Right hindlimb (tissue), 1 donor: ENCODE measurements at regions not wholly inside any gene's neighbourhood (a gene's known extent, or its start where the extent isn't known, plus 50 kb on each side); places are given as distances from the start of the nearest gene placed in this dataset.

Source experiments
- DNase-seq: peaks from one replicate; pipeline ENCODE4 v3.0.0-alpha.2; 2018

- no peak for DNase-seq
These were observed 611.0 kb downstream of the KCTD8 start for GRCh38 chr4:43837604-43838003.

GRCh38 chr4:43842594-43842993 lies 606.0 kb downstream of the KCTD8 start:
- DNase-seq: no peak

GRCh38 chr4:43843501-43843900 lies 605.1 kb downstream of the KCTD8 start:
- DNase-seq: no peak

- DNase-seq: no peak
These were observed 602.5 kb downstream of the KCTD8 start for GRCh38 chr4:43846111-43846587.

- no peak for DNase-seq
These were observed 594.9 kb downstream of the KCTD8 start for GRCh38 chr4:43853565-43854264.

- no peak for DNase-seq
These were observed 593.3 kb downstream of the KCTD8 start for GRCh38 chr4:43855283-43855682.

- DNase-seq: no peak
These were observed 583.9 kb downstream of the KCTD8 start for GRCh38 chr4:43864616-43865146.

GRCh38 chr4:43867908-43868307 lies 580.7 kb downstream of the KCTD8 start:
- DNase-seq: no peak

- DNase-seq: no peak
These were observed 573.0 kb downstream of the KCTD8 start for GRCh38 chr4:43875655-43876054.

- DNase-seq: no peak
These were observed 566.1 kb downstream of the KCTD8 start for GRCh38 chr4:43882470-43882869.

- DNase-seq: no peak
These were observed 562.4 kb downstream of the KCTD8 start for GRCh38 chr4:43886196-43886595.

- no peak for DNase-seq
These were observed 549.8 kb downstream of the KCTD8 start for GRCh38 chr4:43898836-43899235.

- no peak for DNase-seq
These were observed 545.2 kb downstream of the KCTD8 start for GRCh38 chr4:43903456-43903855.

GRCh38 chr4:43918377-43918776 lies 530.2 kb downstream of the KCTD8 start:
- no peak for DNase-seq

GRCh38 chr4:43932448-43932847 lies 516.2 kb downstream of the KCTD8 start:
- no peak for DNase-seq

GRCh38 chr4:43943998-43944397 lies 504.6 kb downstream of the KCTD8 start:
- no peak for DNase-seq

- no peak for DNase-seq
These were observed 488.6 kb downstream of the KCTD8 start for GRCh38 chr4:43959976-43960375.

- no peak for DNase-seq
These were observed 480.6 kb downstream of the KCTD8 start for GRCh38 chr4:43968011-43968410.

- DNase-seq: no peak
These were observed 465.0 kb downstream of the KCTD8 start for GRCh38 chr4:43983610-43984009.

- DNase-seq: no peak
These were observed 461.2 kb downstream of the KCTD8 start for GRCh38 chr4:43987331-43987944.

GRCh38 chr4:43990551-43990950 lies 458.1 kb downstream of the KCTD8 start:
- no peak for DNase-seq

- no peak for DNase-seq
These were observed 457.6 kb downstream of the KCTD8 start for GRCh38 chr4:43990963-43991362.

GRCh38 chr4:43992552-43992951 lies 456.1 kb downstream of the KCTD8 start:
- DNase-seq: no peak

- no peak for DNase-seq
These were observed 455.3 kb downstream of the KCTD8 start for GRCh38 chr4:43993196-43993902.
